ENCODE measurements at regions not wholly inside any gene's neighbourhood (a gene's known extent, or its start where the extent isn't known, plus 50 kb on each side); places are given as distances from the start of the nearest gene placed in this dataset.
"Not testable (repeated sequence)": the region's sequence is repeated elsewhere in the genome, so short reads cannot be mapped to it uniquely, and the experiment has no call there.

DNA sequence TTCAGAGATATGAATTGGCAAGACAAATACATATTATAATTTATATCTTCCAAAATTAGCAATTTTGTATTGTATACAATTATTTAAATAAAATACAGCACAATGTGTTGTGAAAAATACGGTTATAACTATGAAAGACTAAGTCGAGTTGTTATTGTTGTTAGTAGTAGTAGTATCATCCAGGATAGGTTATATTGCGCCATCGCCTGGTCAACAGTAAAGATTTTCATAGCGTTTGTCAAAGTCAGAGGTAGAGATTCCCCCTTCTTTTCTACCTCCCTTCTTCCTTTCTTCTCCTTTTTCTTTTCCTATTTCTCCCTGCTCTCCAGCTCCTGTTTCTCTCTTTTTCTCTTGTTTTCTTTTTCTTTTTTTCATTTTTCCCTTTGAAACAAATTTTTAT is 499.1 kb upstream of the EPHA5 start:
- DNase-seq (ENCODE audit: low read depth in 2 of 2) = no peak

DNA sequence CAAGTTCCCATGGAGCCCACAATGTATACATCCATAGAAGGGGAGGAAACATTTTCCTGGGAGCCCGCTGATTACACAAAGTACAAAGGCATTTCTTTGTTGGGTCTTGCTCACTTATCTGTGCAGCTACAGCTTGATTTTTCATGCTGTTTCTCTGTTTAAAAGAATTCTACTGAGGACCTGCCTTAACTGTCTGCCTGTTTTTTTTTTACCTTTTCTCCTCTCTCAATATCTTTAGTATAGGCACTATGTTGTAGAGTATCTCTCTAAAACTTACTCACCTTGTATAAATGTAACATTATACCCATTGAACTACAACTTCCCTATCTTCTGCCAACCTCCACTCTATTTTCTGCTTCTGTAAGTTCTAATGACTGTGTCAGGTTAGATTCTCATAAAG is 494.6 kb upstream of the EPHA5 start:
- DNase-seq (ENCODE audit: low read depth in 2 of 2) = no peak

DNA sequence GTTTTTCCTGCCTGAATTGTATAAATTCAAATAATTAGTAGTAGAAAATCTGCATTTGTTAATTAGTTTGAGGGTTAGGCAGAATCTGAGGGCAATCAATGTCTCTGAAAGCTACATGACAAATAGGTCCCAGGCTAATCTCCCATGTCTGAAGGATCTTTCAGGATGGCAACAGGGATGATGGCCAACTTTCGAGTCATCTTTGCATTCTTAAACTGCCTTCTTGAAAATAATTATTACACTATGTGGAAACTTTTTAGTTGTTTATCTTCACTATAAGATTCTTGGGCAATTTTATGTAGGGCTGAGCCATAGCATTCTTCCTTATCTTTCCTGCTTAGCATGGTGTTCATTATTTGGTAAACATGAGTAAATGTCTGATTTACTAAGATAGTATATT is 490.3 kb upstream of the EPHA5 start:
- DNase-seq (ENCODE audit: low read depth in 2 of 2) = no peak

DNA sequence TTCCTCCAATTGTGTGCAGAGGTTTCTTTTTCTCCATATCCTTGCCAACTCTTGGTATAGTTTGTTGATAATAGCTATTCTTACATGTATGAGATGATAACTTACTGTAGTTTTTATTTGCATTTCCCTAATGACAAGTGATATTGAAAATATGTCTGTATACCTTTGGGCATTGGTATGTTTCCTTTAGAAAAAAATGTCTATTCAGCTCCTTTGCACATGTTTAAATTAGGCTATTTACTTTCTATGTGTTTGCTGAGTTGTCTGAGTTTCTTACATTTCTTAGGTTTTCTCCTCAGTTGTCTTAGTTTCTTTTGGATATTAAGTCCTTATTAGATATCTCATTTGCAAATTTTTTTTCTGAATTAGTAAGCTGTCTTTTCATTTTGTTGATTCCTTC is 487.3 kb upstream of the EPHA5 start:
- DNase-seq (ENCODE audit: low read depth in 2 of 2) = no peak

DNA sequence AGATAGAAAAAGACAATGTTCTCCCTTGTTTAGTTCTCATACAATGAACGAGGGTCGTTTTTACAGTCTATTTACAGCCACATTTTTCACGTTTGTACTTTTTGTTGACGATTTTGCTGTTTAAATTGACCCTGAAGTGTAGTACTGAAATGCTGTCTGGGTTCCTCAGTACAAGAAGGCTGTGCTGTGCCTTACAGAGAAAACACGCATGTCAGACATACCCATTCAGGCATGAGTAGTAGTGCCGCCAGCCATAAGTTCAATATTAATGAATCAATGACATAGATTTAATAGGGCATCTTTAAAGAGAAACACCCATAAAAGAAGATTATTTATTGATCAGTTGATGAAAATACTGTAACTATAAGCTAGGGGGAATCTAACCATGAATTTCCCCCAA is 459.8 kb upstream of the EPHA5 start:
- DNase-seq (ENCODE audit: low read depth in 2 of 2) = no peak

DNA sequence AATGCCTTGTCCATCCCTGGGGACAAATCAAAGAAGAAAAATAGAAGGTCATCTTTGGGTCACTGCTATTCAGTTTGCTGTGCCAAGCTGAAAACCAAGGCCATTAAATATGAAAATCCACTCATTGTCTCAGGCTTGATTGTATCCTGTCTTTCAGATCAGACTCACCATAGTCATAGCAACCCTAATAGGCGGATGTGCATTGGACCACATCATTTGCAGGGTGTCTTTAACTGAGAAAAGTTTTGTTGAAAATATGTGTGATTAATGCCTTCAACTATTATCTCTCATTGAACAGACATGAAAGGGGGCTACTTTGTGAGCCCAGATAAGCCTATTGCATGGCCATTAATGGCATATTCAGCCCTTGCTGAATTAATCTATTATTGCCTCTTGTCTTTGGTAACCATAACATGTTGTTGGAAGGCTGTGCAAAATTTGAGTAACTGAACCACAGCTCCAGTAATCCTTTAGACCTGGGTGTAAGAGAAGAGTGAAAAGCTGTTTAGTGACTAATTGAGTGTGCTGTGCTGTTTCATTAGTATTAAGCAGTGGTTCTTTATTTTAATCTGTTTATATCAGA is 453.6 kb upstream of the EPHA5 start:
- DNase-seq (ENCODE audit: low read depth in 2 of 2) = no peak

DNA sequence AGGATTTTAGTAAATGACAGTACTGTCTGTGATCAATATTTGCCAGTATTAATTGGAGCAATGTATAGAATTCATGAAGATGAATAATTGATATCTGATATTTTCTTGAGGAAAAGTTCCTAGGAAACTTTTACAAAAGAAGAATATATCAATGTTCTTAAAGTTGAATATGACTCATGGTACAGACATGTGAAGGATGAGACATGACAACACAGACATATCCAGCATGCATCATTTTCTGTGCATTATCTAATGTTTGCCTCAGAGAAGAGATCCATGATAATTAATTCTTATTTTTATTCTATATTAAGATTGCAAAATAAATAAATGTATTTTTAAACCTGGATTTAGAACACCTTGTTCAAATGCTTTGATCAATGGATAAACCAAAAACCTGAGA is 452.9 kb upstream of the EPHA5 start:
- DNase-seq (ENCODE audit: low read depth in 2 of 2) = no peak

DNA sequence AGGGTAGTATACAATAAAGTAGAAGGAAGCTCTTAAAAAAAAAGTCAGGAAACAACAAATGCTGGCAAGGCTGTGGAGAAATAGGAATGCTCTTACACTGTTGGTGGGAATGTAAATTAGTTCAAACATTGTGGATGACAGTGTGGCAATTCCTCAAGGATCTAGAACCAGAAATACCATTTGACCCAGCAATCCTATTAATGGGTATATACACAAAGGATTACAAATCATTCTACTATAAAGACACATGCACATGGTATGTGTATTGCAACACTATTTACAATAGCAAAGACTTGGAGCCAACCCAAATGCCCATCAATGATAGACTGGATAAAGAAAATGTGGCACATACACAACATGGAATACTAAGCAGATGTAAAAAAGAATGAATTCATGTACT is 444.9 kb upstream of the EPHA5 start:
- not testable (repeated sequence) for DNase-seq (ENCODE audit: low read depth in 2 of 2)

DNA sequence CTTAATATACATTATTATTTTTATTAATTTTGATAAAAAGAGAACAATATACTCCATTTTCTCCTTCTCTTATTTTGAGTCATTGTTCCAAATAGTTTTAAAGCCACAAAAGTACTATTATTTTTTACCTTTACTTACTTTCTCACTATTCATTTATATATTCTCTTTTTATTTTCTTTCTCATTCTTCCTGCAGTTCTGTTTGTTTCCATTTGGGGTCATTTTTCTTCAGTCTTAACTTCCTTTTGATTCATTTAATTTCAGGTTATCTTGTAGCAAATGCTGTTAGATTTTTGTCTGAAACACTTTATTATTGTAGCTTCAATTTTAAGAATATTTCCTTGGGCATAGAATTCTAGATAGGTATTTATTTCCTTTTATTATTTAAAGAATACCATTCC is 438.6 kb upstream of the EPHA5 start:
- no peak for DNase-seq (ENCODE audit: low read depth in 2 of 2)

DNA sequence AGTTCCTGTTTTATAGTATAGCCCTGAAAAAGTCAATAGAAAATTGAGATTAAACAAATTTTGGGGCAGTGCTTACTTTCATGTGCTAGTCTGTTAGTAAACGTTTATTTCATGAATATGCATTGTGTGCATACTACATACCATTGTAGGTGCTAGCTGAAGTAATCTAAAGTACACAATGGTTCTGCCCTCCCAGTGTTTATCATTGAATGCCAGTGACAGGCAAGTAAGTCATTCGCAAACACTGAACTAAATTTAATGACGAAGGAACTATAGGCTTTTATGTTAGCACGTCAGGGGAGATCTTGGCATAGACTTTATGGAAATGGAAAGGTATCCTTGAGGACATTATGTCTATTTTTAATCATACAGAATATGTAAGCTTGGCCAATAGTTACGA is 426.9 kb upstream of the EPHA5 start:
- DNase-seq (ENCODE audit: low read depth in 2 of 2) = no peak

DNA sequence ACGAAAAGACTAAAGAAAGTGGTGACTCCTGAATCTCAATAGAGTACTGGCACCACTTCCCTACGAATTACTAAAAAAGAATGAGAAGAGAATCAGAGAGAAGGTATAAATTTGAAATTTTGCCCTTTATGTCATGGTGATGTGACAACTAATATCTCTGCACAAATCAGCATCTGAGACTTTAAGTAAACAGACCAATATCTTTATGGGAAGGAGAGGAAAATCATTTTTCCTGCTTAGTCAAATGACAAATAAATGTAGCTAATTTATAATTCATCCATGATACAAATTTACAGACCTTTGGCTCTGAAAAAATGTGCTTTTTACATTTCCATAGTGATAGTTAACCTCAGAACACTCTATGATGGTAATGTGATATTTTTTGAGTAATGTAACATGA is 424.8 kb upstream of the EPHA5 start:
- no peak for DNase-seq (ENCODE audit: low read depth in 2 of 2)

DNA sequence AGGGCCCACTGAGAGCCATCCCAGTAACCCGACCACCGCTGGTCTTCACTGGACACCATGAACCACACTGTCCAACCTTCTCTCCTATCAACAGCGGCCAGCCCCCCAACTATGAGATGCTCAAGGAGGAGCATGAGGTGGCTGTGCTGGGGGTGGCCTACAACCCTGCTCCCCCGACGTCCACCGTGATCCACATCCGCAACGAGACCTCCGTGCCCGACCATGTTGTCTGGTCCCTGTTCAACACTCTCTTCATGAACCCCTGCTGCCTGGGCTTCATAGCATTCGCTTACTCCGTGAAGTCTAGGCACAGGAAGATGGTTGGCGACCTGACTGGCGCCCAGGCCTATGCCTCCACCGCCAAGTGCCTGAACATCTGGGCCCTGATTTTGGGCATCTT is 423.8 kb upstream of the EPHA5 start:
- DNase-seq (ENCODE audit: low read depth in 2 of 2) = no peak

DNA sequence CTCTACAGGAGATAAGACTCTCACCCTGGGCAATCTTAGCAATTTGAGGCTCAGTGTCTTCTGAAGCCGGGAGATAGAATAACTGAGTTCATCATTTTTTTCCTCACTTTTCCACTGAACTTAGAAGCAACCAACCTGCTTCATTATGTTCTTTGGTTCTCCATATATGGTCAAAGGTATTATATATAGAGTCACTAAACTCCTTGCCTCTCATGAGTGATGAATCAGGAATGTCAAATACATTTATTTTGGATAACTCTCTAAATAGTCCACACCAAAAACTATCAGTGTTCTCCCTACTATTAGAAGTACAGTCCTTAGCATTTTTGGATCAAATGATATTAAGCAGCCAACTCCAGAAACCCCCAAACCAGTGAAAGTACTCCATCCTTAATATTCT is 421.5 kb upstream of the EPHA5 start:
- DNase-seq (ENCODE audit: low read depth in 2 of 2) = no peak

DNA sequence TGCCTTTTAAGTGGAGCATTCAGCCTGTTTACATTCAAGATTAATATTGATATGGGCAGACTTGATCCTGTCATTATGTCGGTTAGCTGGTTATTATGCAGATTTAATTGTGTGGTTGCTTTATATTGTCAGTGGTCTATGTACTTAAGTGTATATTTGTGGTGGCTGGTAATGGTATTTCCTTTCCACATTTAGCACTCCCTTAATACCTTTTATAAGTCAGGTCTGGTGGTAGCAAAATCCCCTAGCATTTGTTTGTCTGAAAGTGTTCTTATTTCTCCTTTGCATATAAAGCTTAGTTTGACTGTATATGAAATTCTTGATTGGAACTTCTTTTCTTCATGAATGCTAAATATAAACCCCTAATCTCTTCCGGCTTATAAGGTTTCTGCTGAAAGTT is 403.7 kb upstream of the EPHA5 start:
- DNase-seq (ENCODE audit: low read depth in 2 of 2) = no peak

DNA sequence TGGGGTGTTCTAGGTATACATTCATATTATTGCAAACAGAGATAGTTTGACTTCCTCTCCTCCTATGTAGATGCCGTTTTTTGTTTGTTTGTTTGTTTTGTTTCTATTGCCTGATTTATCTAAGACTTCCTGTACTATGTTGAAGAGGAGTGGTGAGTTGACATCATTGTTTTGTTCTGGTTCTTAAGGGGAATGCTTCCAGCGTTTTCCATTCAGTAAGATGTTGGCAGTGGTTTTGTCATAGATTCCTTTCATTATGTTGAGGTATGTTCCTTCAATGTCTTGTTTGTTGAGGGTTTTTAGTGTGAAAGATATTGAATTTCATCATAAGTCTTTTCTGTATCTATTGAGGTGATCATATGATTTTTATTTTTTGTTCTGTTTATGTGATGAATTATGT is 401.6 kb upstream of the EPHA5 start:
- no peak for DNase-seq (ENCODE audit: low read depth in 2 of 2)

DNA sequence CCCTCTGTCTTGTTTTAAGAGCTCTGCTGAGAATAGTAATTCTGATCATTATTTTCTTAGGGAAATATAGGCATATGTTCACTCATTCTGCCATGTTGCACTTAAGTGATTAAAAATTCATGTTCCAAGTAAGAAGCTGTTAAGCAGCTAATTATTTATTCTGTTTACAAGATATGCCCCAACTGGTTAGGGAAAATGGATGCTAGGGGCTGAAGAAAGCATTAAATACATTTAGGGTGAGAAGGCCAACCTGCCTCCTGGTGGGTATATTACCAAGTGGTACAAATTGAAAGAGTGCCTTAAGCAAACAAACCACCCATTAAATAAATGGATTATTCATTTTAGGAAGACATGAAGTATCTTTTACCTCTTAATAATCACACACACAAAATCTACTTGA is 392.6 kb upstream of the EPHA5 start:
- no peak for DNase-seq (ENCODE audit: low read depth in 2 of 2)

DNA sequence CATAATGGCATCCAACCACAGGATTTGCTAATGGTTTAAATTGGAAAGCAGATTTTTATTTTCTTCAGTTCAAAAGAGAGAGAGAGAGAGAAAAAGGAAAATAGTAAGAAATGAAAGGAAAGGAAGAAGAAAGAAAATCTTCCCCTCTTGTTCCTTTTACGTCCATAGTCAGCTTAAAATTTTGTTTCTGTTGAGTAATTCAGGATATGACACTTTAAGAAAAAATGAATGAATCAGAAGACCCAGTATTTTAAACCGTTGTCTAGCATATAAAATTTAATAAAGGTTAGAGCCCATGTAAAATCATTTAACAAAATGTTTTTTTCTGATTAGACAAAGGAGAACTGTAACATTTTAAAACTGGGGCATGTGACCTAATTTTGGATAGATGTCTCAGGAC is 391.8 kb upstream of the EPHA5 start:
- DNase-seq (ENCODE audit: low read depth in 2 of 2) = no peak

DNA sequence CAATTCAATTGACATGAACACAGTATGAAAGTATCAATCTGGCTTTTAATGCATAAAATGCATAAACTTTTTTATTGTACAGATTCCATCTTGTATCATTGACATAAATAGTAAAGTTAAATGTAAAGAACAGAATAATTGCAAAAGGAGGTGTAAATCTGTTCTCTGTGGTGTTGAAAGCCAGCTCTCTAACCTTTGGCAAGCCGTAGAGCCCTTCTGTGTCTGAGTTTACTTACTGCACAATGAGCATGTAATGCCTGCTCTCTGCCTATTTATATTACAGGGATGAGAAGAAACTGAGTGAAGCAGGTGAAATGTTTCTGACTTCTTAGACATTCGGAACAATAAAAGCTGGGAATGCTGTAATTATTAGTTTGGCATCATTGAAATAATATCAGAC is 389.3 kb upstream of the EPHA5 start:
- no peak for DNase-seq (ENCODE audit: low read depth in 2 of 2)

DNA sequence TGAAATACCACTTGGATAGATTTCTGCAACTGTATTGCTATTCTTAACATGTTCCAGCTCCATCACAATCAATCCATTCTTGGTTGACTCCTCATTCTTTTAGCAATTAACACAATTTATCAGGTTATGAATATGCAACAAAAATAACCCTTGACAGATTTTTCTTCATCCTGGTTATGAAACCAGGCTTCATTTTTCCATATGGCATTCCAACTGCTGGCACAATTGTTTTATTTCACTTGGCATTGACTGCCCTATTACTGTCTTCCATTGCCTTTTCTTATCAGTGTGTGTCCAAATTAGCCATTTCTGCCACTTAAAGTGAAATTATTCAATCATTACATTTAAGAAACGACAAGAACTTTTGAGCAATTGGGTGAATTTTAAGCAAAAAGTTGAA is 388.8 kb upstream of the EPHA5 start:
- DNase-seq (ENCODE audit: low read depth in 2 of 2) = no peak

DNA sequence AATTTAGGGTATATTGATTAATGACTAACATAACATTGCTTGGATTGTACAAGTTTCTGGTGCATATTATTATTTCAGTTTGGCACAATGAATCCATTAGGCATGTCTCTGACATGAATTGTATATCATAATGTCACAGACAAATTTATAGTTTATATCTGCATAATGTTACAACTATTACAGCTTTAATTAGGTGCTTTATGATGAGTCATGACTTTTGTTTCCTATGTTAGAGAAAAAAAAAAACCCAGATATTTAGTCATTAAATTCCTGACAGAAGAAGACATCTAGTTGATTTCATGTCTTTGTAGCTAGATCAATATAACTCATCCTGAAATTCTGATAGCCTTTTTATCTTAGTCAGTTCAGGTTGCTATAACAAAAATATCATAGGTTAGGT is 385.7 kb upstream of the EPHA5 start:
- no peak for DNase-seq (ENCODE audit: low read depth in 2 of 2)

DNA sequence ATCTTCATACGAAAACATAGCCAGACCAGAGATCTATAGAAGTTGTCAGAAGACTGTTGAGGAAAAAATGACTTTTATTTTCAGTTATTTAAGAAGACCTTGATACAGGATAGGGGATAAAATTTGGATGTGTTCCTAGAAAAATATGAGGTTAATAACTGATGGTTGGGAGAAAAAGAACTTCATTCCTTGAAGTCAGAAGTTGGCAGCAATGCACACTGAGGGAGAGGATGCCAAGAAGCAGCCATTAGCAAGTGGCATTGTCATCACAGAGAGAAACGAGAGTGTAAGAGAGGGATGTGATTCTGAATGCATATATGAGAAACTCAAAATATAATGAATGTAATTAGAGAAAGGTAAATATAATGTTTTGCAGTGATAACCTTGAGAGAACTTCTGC is 382.1 kb upstream of the EPHA5 start:
- DNase-seq (ENCODE audit: low read depth in 2 of 2) = no peak

DNA sequence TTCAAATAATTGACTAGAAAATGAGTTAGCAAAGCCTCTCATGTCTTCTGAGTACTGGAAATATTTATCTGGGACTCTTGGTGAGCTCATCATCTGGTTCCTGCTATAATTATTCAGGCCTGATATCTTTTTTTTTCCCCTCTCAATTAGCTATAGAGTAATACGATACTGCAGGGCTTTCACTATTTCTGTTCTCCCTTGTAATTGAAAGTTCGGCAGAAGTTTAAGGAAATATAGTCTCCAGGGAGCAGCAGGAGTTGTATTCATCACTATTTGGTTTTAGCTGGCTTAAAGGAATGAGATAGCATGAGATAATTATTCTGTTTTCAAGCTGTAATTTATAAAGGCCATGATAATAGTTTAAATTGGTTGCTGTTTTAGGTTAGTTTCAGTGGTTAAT is 378.6 kb upstream of the EPHA5 start:
- DNase-seq (ENCODE audit: low read depth in 2 of 2) = no peak

DNA sequence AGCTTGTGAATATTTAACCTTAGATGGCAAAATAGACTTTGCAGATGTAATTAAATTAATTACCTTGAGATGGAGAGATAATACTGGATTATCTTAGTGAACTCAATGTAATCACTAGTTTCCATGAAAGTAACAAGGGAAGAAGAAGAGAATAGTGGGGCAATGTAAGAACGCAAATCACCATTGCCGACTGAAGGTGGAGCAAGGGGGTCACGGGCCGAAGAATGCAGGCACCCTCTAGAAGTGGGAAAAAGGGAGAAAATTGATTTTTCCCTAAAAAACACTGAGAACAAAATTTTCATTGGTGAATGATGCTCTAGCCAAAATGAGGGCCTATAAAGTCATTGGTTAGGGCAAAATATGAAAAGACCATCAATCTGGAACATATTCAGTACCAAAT is 375.6 kb upstream of the EPHA5 start:
- DNase-seq (ENCODE audit: low read depth in 2 of 2) = no peak

DNA sequence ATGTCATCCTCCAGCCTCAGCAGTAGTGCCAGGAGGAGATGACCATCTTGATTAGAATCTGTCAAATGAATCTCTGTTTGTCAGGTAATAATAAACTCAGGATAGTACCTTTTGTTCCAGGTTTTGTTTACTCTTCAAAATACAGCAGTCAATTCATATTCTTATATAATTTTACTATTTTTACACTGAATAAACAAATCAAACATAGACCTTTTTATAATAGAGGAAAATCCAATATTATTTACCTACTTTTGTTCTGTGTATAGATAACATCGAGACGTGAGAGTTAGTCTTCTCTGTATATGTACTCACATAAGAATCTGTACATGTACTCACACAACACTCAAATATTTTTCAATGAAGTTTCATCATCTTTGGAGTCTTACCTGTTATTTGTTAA is 365.4 kb upstream of the EPHA5 start:
- DNase-seq (ENCODE audit: low read depth in 2 of 2) = no peak

DNA sequence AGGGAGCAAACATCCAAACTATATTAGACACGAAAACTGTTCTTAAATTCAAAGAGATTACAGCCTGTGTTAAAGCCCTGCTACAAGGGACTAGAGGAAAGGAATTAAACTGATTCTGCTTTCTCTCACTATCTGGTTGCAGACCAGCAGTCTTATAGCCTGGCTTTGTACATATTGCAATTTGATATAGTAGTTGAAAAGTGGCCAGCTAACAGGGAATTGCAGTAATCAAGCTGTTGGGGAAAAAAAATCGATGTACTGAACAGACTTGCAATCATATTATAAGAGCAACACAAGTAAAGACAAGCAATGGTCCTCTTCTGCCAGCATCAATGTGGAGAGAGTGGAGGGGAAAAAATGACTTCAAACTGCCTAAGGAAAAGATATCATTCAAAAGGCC is 364.4 kb upstream of the EPHA5 start:
- DNase-seq (ENCODE audit: low read depth in 2 of 2) = no peak
